ENCODE measurements at regions not wholly inside any gene's neighbourhood (a gene's known extent, or its start where the extent isn't known, plus 50 kb on each side); places are given as distances from the start of the nearest gene placed in this dataset.

GRCh38 chr12:124232654-124232987 lies 62.3 kb upstream of the RFLNA start:
- Mint-ChIP-seq H3K9me3 (ENCODE audit: unreplicated experiment) (peaks cover 21% of the 10 kb centered on the region), H3K4me1 (ENCODE audit: low read depth, unreplicated experiment) (peaks cover 34% of the 10 kb centered on the region), H3K4me3 (ENCODE audit: unreplicated experiment) (no peak overlapping the region), H3K27ac (ENCODE audit: unreplicated experiment) (peak overlapping the region; percentile 93), H3K27me3 (ENCODE audit: low read depth, unreplicated experiment) (peaks cover 4% of the 10 kb centered on the region), H3K36me3 (ENCODE audit: low read depth, unreplicated experiment) (no peaks in the 10 kb centered on the region)
- Histone ChIP-seq H3K27me3 (ENCODE audit: insufficient read depth, low read length) (no peaks in the 10 kb centered on the region), H3K9ac (ENCODE audit: low read length) (peak overlapping the region; percentile 8), H3K4me1 (ENCODE audit: insufficient read depth, low read length) (peaks cover 33% of the 10 kb centered on the region), H3K4me3 (ENCODE audit: insufficient read depth, low read depth, low read length) (no peak overlapping the region), H4K20me1 (ENCODE audit: insufficient read depth, low read length) (no peaks in the 10 kb centered on the region), H3K36me3 (ENCODE audit: insufficient read depth, low read length) (no peaks in the 10 kb centered on the region), H3K79me2 (ENCODE audit: insufficient read depth, low read length) (no peaks in the 10 kb centered on the region), H2AFZ (ENCODE audit: low read depth, low read length) (no peak overlapping the region), H3K4me2 (ENCODE audit: low read length) (peak overlapping the region; percentile 28), H3K27ac (ENCODE audit: low read depth, low read length) (peak overlapping the region; percentile 60), H3K9me3 (ENCODE audit: insufficient read depth, low read depth, low read length) (peaks cover 10% of the 10 kb centered on the region)
- DNase-seq (ENCODE audit: low read depth), result peak; percentile 52
- FAIRE-seq, result no peak
- TF ChIP-seq CTCF (IDR thresholded peaks at IDR 0.05; ENCODE audit: insufficient read depth, low read depth, low read length), result no peak
- TF ChIP-seq EZH2 (IDR thresholded peaks at IDR 0.05; ENCODE audit: insufficient read depth, low read length), result no peak

- peak overlapping the region; percentile 89 for H3K27ac ChIP-seq (ENCODE audit: low read depth, low read length)
- peak overlapping the region; percentile 66 for H3K4me2 ChIP-seq (ENCODE audit: low read length)
- Mint-ChIP-seq H3K36me3 (ENCODE audit: low read depth, unreplicated experiment) (no peaks in the 10 kb centered on the region), H3K9me3 (ENCODE audit: unreplicated experiment) (peaks cover 20% of the 10 kb centered on the region), H3K4me3 (ENCODE audit: unreplicated experiment) (no peak overlapping the region), H3K27ac (ENCODE audit: unreplicated experiment) (peak overlapping the region; percentile 93), H3K27me3 (ENCODE audit: low read depth, unreplicated experiment) (peaks cover 2% of the 10 kb centered on the region), H3K4me1 (ENCODE audit: low read depth, unreplicated experiment) (peaks cover 34% of the 10 kb centered on the region)
- peaks cover 33% of the 10 kb centered on the region for H3K4me1 ChIP-seq (ENCODE audit: insufficient read depth, low read length)
- peak; percentile 100 for FAIRE-seq
- H3K36me3 ChIP-seq (ENCODE audit: insufficient read depth, low read length), result no peaks in the 10 kb centered on the region
- peak overlapping the region; percentile 67 for H3K9ac ChIP-seq (ENCODE audit: low read length)
- H2AFZ ChIP-seq (ENCODE audit: low read depth, low read length), result peak overlapping the region; percentile 38
- H3K27me3 ChIP-seq (ENCODE audit: insufficient read depth, low read length), result no peaks in the 10 kb centered on the region
- H3K4me3 ChIP-seq (ENCODE audit: insufficient read depth, low read depth, low read length), result no peak overlapping the region
- H3K79me2 ChIP-seq (ENCODE audit: insufficient read depth, low read length), result no peaks in the 10 kb centered on the region
- peak; percentile 98 for DNase-seq (ENCODE audit: low read depth)
- peaks cover 10% of the 10 kb centered on the region for H3K9me3 ChIP-seq (ENCODE audit: insufficient read depth, low read depth, low read length)
- no peak for TF ChIP-seq EZH2 (IDR thresholded peaks at IDR 0.05; ENCODE audit: insufficient read depth, low read length)
- no peak for TF ChIP-seq CTCF (IDR thresholded peaks at IDR 0.05; ENCODE audit: insufficient read depth, low read depth, low read length)
- H4K20me1 ChIP-seq (ENCODE audit: insufficient read depth, low read length), result no peaks in the 10 kb centered on the region
Observed at GRCh38 chr12:124233041-124233796, 61.7 kb upstream of the RFLNA start.
